ENCODE measurements at regions not wholly inside any gene's neighbourhood (a gene's known extent, or its start where the extent isn't known, plus 50 kb on each side); places are given as distances from the start of the nearest gene placed in this dataset.
"Not testable (repeated sequence)": the region's sequence is repeated elsewhere in the genome, so short reads cannot be mapped to it uniquely, and the experiment has no call there.

- 76% methylated on average over 1 of the region's 1 CpG for WGBS
- Histone ChIP-seq H3K9me3 (no peaks in the 10 kb centered on the region), H3K36me3 (no peaks in the 10 kb centered on the region), H3K27ac (no peak overlapping the region), H3K27me3 (no peaks in the 10 kb centered on the region), H3K4me1 (no peaks in the 10 kb centered on the region), H3K4me3 (no peak overlapping the region)
- DNase-seq (ENCODE audit: low spot score in 2 of 2), result no peak
- no peak for TF ChIP-seq POLR2A (IDR thresholded peaks at IDR 0.05)
- no peak for TF ChIP-seq POLR2AphosphoS5 (IDR thresholded peaks at IDR 0.05)
- TF ChIP-seq EP300 (IDR thresholded peaks at IDR 0.05), result no peak
- no peak for TF ChIP-seq CTCF (IDR thresholded peaks at IDR 0.05)
These were observed 91.9 kb downstream of the FCRL5 start for GRCh38 chr1:157460381-157460780.

GRCh38 chr1:157457279-157457678 is 95.0 kb downstream of the FCRL5 start:
- no peak for DNase-seq (ENCODE audit: low spot score in 2 of 2)
- no peak for TF ChIP-seq EP300 (IDR thresholded peaks at IDR 0.05)
- TF ChIP-seq CTCF (IDR thresholded peaks at IDR 0.05), result no peak
- TF ChIP-seq POLR2A (IDR thresholded peaks at IDR 0.05), result no peak
- no peak for TF ChIP-seq POLR2AphosphoS5 (IDR thresholded peaks at IDR 0.05)

GRCh38 chr1:157455318-157455717 is 97.0 kb downstream of the FCRL5 start:
- Histone ChIP-seq H3K4me3 (no peak overlapping the region), H3K4me1 (no peaks in the 10 kb centered on the region), H3K9me3 (no peaks in the 10 kb centered on the region), H3K36me3 (no peaks in the 10 kb centered on the region), H3K27me3 (no peaks in the 10 kb centered on the region), H3K27ac (no peak overlapping the region)
- TF ChIP-seq POLR2AphosphoS5 (IDR thresholded peaks at IDR 0.05), result no peak
- no peak for TF ChIP-seq POLR2A (IDR thresholded peaks at IDR 0.05)
- no peak for TF ChIP-seq EP300 (IDR thresholded peaks at IDR 0.05)
- TF ChIP-seq CTCF (IDR thresholded peaks at IDR 0.05), result no peak
- DNase-seq (ENCODE audit: low spot score in 2 of 2), result no peak
- 13% methylated on average over 1 of the region's 1 CpG for WGBS

More at GRCh38 chr1:157457279-157457678, 95.0 kb downstream of the FCRL5 start:
- Histone ChIP-seq H3K4me3 (no peak overlapping the region), H3K36me3 (no peaks in the 10 kb centered on the region), H3K27ac (no peak overlapping the region), H3K9me3 (no peaks in the 10 kb centered on the region), H3K4me1 (no peaks in the 10 kb centered on the region), H3K27me3 (no peaks in the 10 kb centered on the region)
- WGBS, result 65% methylated on average over 3 of the region's 3 CpGs

GRCh38 chr1:157450106-157450505 is 102.2 kb downstream of the FCRL5 start:
- no peak for TF ChIP-seq POLR2A (IDR thresholded peaks at IDR 0.05)
- no peak for TF ChIP-seq CTCF (IDR thresholded peaks at IDR 0.05)
- TF ChIP-seq POLR2AphosphoS5 (IDR thresholded peaks at IDR 0.05), result no peak
- no peak for TF ChIP-seq EP300 (IDR thresholded peaks at IDR 0.05)
- WGBS, result 94% methylated on average over 2 of the region's 2 CpGs
- no peaks in the 10 kb centered on the region for H3K36me3 ChIP-seq

GRCh38 chr1:157448636-157449035 is 103.7 kb downstream of the FCRL5 start:
- Histone ChIP-seq H3K27me3 (no peaks in the 10 kb centered on the region), H3K4me1 (no peaks in the 10 kb centered on the region), H3K4me3 (no peak overlapping the region), H3K36me3 (no peaks in the 10 kb centered on the region), H3K9me3 (no peaks in the 10 kb centered on the region), H3K27ac (no peak overlapping the region)
- TF ChIP-seq CTCF (IDR thresholded peaks at IDR 0.05), result no peak
- no peak for TF ChIP-seq POLR2AphosphoS5 (IDR thresholded peaks at IDR 0.05)
- TF ChIP-seq EP300 (IDR thresholded peaks at IDR 0.05), result no peak
- TF ChIP-seq POLR2A (IDR thresholded peaks at IDR 0.05), result no peak
- no peak for DNase-seq (ENCODE audit: low spot score in 2 of 2)

More at GRCh38 chr1:157450106-157450505, 102.2 kb downstream of the FCRL5 start:
- Histone ChIP-seq H3K27me3 (no peaks in the 10 kb centered on the region), H3K9me3 (no peaks in the 10 kb centered on the region), H3K4me1 (no peaks in the 10 kb centered on the region), H3K27ac (no peak overlapping the region), H3K4me3 (no peak overlapping the region)
- no peak for DNase-seq (ENCODE audit: low spot score in 2 of 2)

GRCh38 chr1:157446356-157446755 is 106.0 kb downstream of the FCRL5 start:
- not testable (repeated sequence) for H3K27ac ChIP-seq; DNase-seq (ENCODE audit: low spot score in 2 of 2); H3K9me3 ChIP-seq; H3K27me3 ChIP-seq; H3K36me3 ChIP-seq; H3K4me1 ChIP-seq; H3K4me3 ChIP-seq
- WGBS, result 95% methylated on average over 7 of the region's 31 CpGs

- not testable (repeated sequence) for H3K4me3 ChIP-seq; H3K9me3 ChIP-seq; H3K27me3 ChIP-seq; H3K36me3 ChIP-seq; H3K27ac ChIP-seq; DNase-seq (ENCODE audit: low spot score in 2 of 2); H3K4me1 ChIP-seq
- 94% methylated on average over 15 of the region's 15 CpGs for WGBS
These were observed 106.6 kb downstream of the FCRL5 start for GRCh38 chr1:157445616-157446140.
